Peyer's patch (tissue), 4 donors: ENCODE measurements at regions not wholly inside any gene's neighbourhood (a gene's known extent, or its start where the extent isn't known, plus 50 kb on each side); places are given as distances from the start of the nearest gene placed in this dataset.

Experiments
- POLR2A ChIP-seq, 2 donors: fragments of 450-650 bp; IDR thresholded peaks; one replicate each; pipeline ENCODE4 v1.5.1; 2017; ENCODE audit warnings: antibody characterized with exemption in 2 of 2, mild to moderate bottlenecking in 2 of 2, moderate library complexity in 2 of 2
- TF ChIP-seq, protein P1 (sequence below), 6 experiments: fragments of 450-650 bp in 4 of 6; fragments of 200-600 bp in 2 of 6; sonication (generic) in 1 of 6; IDR thresholded peaks; one replicate each; pipeline ENCODE4 v1.5.1; 2017 to 2019; ENCODE audit warnings: antibody characterized with exemption in 6 of 6, mild to moderate bottlenecking in 3 of 6, moderate library complexity in 1 of 6

DNA sequence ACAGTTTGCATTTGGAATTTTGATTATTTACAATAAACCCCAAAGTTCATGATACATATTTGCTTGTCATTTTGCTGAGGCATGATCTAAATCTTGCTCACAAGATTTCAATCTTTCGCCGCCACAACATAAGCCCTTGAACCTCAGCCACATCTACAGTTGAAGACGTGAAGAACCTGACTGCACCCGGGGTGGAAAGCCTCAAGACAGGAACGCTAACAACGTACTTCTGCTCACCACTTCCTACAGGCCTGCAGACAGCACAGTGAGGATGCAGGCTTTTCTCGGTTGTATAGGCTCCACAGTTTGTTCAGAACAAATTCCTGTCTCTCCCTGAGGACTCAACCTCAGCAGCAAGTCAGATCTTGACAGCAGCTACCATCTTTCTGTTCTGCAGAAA, 393.8 kb upstream of the PRKCQ start:
- no peak for TF ChIP-seq POLR2A (IDR thresholded peaks at IDR 0.05)
- TF ChIP-seq, protein P1, sequence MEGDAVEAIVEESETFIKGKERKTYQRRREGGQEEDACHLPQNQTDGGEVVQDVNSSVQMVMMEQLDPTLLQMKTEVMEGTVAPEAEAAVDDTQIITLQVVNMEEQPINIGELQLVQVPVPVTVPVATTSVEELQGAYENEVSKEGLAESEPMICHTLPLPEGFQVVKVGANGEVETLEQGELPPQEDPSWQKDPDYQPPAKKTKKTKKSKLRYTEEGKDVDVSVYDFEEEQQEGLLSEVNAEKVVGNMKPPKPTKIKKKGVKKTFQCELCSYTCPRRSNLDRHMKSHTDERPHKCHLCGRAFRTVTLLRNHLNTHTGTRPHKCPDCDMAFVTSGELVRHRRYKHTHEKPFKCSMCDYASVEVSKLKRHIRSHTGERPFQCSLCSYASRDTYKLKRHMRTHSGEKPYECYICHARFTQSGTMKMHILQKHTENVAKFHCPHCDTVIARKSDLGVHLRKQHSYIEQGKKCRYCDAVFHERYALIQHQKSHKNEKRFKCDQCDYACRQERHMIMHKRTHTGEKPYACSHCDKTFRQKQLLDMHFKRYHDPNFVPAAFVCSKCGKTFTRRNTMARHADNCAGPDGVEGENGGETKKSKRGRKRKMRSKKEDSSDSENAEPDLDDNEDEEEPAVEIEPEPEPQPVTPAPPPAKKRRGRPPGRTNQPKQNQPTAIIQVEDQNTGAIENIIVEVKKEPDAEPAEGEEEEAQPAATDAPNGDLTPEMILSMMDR (IDR thresholded peaks at IDR 0.05): no peak
